H9 (cell line): ENCODE measurements at regions not wholly inside any gene's neighbourhood (a gene's known extent, or its start where the extent isn't known, plus 50 kb on each side); places are given as distances from the start of the nearest gene placed in this dataset.

ENCODE experiments used
- DNase-seq: peaks from one replicate; pipeline ENCODE4 v3.0.0-alpha.2; 2017
- H2AFZ ChIP-seq: one replicate; pipeline ENCODE4 v1.6.1; 2013; ENCODE audit warnings: mild to moderate bottlenecking, low read length, control low read depth, moderate library complexity
- H2AK5ac ChIP-seq: 2 replicates; pipeline ENCODE4 v1.6.1; 2013; ENCODE audit warnings: low read length, control low read depth, mixed read lengths; ENCODE audit not compliant: insufficient read length
- H2BK120ac ChIP-seq: one replicate; pipeline ENCODE4 v1.6.1; 2013; ENCODE audit warnings: low read depth, mild to moderate bottlenecking, low read length, control low read depth, inconsistent platforms; ENCODE audit not compliant: poor library complexity, severe bottlenecking
- H2BK12ac ChIP-seq: 2 replicates; pipeline ENCODE4 v1.6.1; 2013; ENCODE audit warnings: low read length, control low read depth, mixed read lengths, low read depth; ENCODE audit not compliant: insufficient read length
- H2BK15ac ChIP-seq: 2 replicates; pipeline ENCODE4 v1.6.1; 2013; ENCODE audit warnings: low read depth, low read length, control low read depth
- H2BK20ac ChIP-seq: one replicate; pipeline ENCODE4 v1.6.1; 2013; ENCODE audit warnings: low read depth, mild to moderate bottlenecking, low read length, control low read depth, inconsistent platforms; ENCODE audit not compliant: poor library complexity, severe bottlenecking
- H2BK5ac ChIP-seq: 2 replicates; pipeline ENCODE4 v1.6.1; 2013; ENCODE audit warnings: low read length, control low read depth, mixed read lengths; ENCODE audit not compliant: insufficient read length
- H3K14ac ChIP-seq: 2 replicates; pipeline ENCODE4 v1.6.1; 2013; ENCODE audit warnings: low read length, control low read depth; ENCODE audit not compliant: insufficient read depth
- H3K18ac ChIP-seq: 2 replicates; pipeline ENCODE4 v1.6.1; 2013; ENCODE audit warnings: low read depth, mild to moderate bottlenecking, mixed read lengths, low read length, control low read depth; ENCODE audit not compliant: insufficient read length
- H3K23ac ChIP-seq: 2 replicates; pipeline ENCODE4 v1.6.1; 2013; ENCODE audit warnings: low read length, control low read depth, mixed read lengths, low read depth; ENCODE audit not compliant: insufficient read length
- H3K23me2 ChIP-seq: 2 replicates; pipeline ENCODE4 v1.6.1; 2013; ENCODE audit warnings: low read depth, mild to moderate bottlenecking, mixed read lengths, low read length, control low read depth; ENCODE audit not compliant: insufficient read length, poor library complexity, severe bottlenecking
- H3K27ac ChIP-seq: 2 replicates; pipeline ENCODE4 v1.5.1; 2013; ENCODE audit warnings: low read length, control low read depth, mixed read lengths, low read depth; ENCODE audit not compliant: insufficient read length
- H3K27me3 ChIP-seq: 2 replicates; pipeline ENCODE4 v1.6.1; 2013; ENCODE audit warnings: low read length, control low read depth, inconsistent platforms; ENCODE audit not compliant: insufficient read depth
- H3K4ac ChIP-seq: 2 replicates; pipeline ENCODE4 v1.6.1; 2013; ENCODE audit warnings: low read depth, mild to moderate bottlenecking, control low read depth, inconsistent platforms, low read length, moderate library complexity
- H3K4me1 ChIP-seq: 2 replicates; pipeline ENCODE4 v1.6.1; 2013; ENCODE audit warnings: low read length, control low read depth, inconsistent platforms; ENCODE audit not compliant: insufficient read depth
- H3K4me2 ChIP-seq: 2 replicates; pipeline ENCODE4 v1.6.1; 2013; ENCODE audit warnings: low read length, control low read depth, mixed read lengths; ENCODE audit not compliant: insufficient read length, insufficient read depth
- H3K56ac ChIP-seq: 2 replicates; pipeline ENCODE4 v1.6.1; 2013; ENCODE audit warnings: low read depth, mild to moderate bottlenecking, mixed read lengths, low read length, control low read depth; ENCODE audit not compliant: insufficient read length
- H3K79me1 ChIP-seq: 2 replicates; pipeline ENCODE4 v1.6.1; 2013; ENCODE audit warnings: low read depth, mild to moderate bottlenecking, moderate library complexity, low read length, control low read depth, inconsistent platforms; ENCODE audit not compliant: insufficient read depth, poor library complexity, severe bottlenecking
- H3K79me2 ChIP-seq: 2 replicates; pipeline ENCODE4 v1.6.1; 2013; ENCODE audit warnings: low read length, control low read depth, inconsistent platforms; ENCODE audit not compliant: insufficient read depth
- H3K9ac ChIP-seq: 2 replicates; pipeline ENCODE4 v1.6.1; 2013; ENCODE audit warnings: low read length, control low read depth, mixed read lengths; ENCODE audit not compliant: insufficient read length; ENCODE audit errors: extremely low read depth
- H3K9me3 ChIP-seq: one replicate; pipeline ENCODE4 v1.6.1; 2013; ENCODE audit warnings: low read depth, low read length, inconsistent platforms; ENCODE audit not compliant: control insufficient read depth
- H3T11ph ChIP-seq: one replicate; pipeline ENCODE4 v1.6.1; 2013; ENCODE audit warnings: mild to moderate bottlenecking, low read length, control low read depth, inconsistent platforms
- H4K20me1 ChIP-seq: one replicate; pipeline ENCODE4 v1.6.1; 2013; ENCODE audit not compliant: control insufficient read depth, insufficient read length, insufficient read depth
- H4K5ac ChIP-seq: 2 replicates; pipeline ENCODE4 v1.6.1; 2013; ENCODE audit warnings: low read depth, mild to moderate bottlenecking, mixed read lengths, low read length, control low read depth; ENCODE audit not compliant: insufficient read length
- H4K8ac ChIP-seq: replicated peaks from 2 replicates; pipeline ENCODE4 v1.6.1; 2013; ENCODE audit warnings: low read length, control low read depth, mixed read lengths, low read depth; ENCODE audit not compliant: insufficient read length
- H4K91ac ChIP-seq: 2 replicates; pipeline ENCODE4 v1.6.1; 2013; ENCODE audit warnings: low read depth, mild to moderate bottlenecking, moderate library complexity, mixed read lengths, low read length, control low read depth; ENCODE audit not compliant: insufficient read length
- H3K27ac Mint-ChIP-seq, 3 experiments: 2 replicates in 2 of 3; 3 replicates in 1 of 3; pipeline ENCODE4 v1.8.0; 2020 to 2021; ENCODE audit warnings: mixed read lengths in 3 of 3, mild to moderate bottlenecking in 1 of 3, moderate library complexity in 1 of 3
- H3K27me3 Mint-ChIP-seq: 2 replicates; pipeline ENCODE4 v1.8.0; 2021; ENCODE audit warnings: low read depth, mild to moderate bottlenecking, moderate library complexity, mixed read lengths
- H3K36me3 Mint-ChIP-seq, 3 experiments: 2 replicates in 2 of 3; 3 replicates in 1 of 3; pipeline ENCODE4 v1.8.0; 2020 to 2021; ENCODE audit warnings: low read depth in 3 of 3, mixed read lengths in 3 of 3; ENCODE audit not compliant: insufficient read depth in 1 of 3
- H3K4me1 Mint-ChIP-seq, 2 experiments: 2 replicates each; pipeline ENCODE4 v1.8.0; 2020; ENCODE audit warnings: mixed read lengths in 2 of 2
- H3K4me3 Mint-ChIP-seq, 2 experiments: 2 replicates in 1 of 2; 3 replicates in 1 of 2; pipeline ENCODE4 v1.8.0; 2020 to 2021; ENCODE audit warnings: mild to moderate bottlenecking in 2 of 2, mixed read lengths in 2 of 2, moderate library complexity in 1 of 2
- H3K9me3 Mint-ChIP-seq, 2 experiments: 2 replicates in 1 of 2; 3 replicates in 1 of 2; pipeline ENCODE4 v1.8.0; 2020; ENCODE audit warnings: mild to moderate bottlenecking in 2 of 2, mixed read lengths in 2 of 2, moderate library complexity in 1 of 2
- WGBS: extraction: QIAGEN DNeasy Blood & Tissue Kit; methylation state at CpG from one replicate; pipeline ENCODE4 v1.1.7; 2013; ENCODE audit warnings: missing lambda C conversion rate, low lambda C conversion rate, mixed read lengths; ENCODE audit not compliant: insufficient read length; ENCODE audit errors: extremely low coverage; 5-methylcytosine and 5-hydroxymethylcytosine counted together
- TF ChIP-seq, protein P1 (sequence below): fragments of 200-600 bp; sonication (generic); conservative IDR thresholded peaks from 3 replicates; pipeline ENCODE4 v1.8.0; 2021; ENCODE audit warnings: antibody characterized with exemption, mild to moderate bottlenecking

DNA sequence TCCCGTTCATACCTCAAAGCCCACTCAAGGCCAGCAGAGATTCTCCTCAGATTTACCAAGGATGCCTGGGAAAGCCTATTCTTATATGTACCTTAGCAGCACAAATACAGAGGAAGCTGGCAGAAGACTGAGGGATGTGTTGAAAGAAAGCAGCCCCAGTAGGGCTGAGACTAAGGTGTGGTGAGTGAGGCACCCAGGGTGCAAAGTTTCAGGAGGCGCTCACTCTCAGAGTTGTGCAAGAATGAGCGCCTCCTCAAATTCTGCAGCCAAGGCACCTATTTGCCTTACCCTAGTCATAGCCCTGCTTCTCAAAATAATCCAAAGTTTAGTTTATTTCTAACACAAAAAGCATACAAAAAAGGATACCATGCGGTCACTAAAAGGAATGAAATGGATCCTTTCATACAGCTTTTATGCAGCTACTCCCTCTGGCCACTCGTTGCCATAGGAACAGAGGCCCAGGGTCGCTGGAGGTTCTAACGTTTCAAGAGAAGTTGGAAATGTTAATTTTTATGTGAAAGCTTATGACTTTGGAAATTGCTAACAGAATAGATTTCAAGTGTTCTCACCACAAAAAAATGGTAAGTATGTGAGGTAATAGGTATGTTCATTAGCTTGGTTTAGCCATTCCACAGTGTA lies 79.7 kb upstream of the SMIM23 start:
- H3K9me3 ChIP-seq, result no peaks in the 10 kb centered on the region
- no peaks in the 10 kb centered on the region for H3K79me2 ChIP-seq
- peaks cover 6% of the 10 kb centered on the region for H3K27me3 Mint-ChIP-seq
- no peak overlapping the region for H3K4ac ChIP-seq
- H3K56ac ChIP-seq, result no peak overlapping the region
- no peaks in the 10 kb centered on the region for H3K4me1 ChIP-seq
- H3K4me3 Mint-ChIP-seq, result no peak overlapping the region
- no peaks in the 10 kb centered on the region for H4K20me1 ChIP-seq
- H2AFZ ChIP-seq, result no peak overlapping the region
- no peak overlapping the region; a peak in 1 of 7 replicates for H3K27ac Mint-ChIP-seq
- H2BK120ac ChIP-seq, result no peak overlapping the region
- no peak overlapping the region for H3K27ac ChIP-seq
- no peak overlapping the region for H2BK12ac ChIP-seq
- no peak overlapping the region for H2BK15ac ChIP-seq
- no peak overlapping the region for H4K5ac ChIP-seq
- DNase-seq, result peak; percentile 13
- H4K91ac ChIP-seq, result no peak overlapping the region
- no peak overlapping the region for H2BK5ac ChIP-seq
- H3K4me1 Mint-ChIP-seq, result peaks cover 0 to 6% of the 10 kb centered on the region in 2 experiments; a peak in 3 of 4 replicates
- no peak overlapping the region for H3K9ac ChIP-seq
- no peak overlapping the region for H3K18ac ChIP-seq
- H3K36me3 Mint-ChIP-seq, result no peaks in the 10 kb centered on the region
- H3K79me1 ChIP-seq, result no peaks in the 10 kb centered on the region
- no peaks in the 10 kb centered on the region for H3K23me2 ChIP-seq
- H4K8ac ChIP-seq, result no peak overlapping the region
- H3K23ac ChIP-seq, result no peak overlapping the region
- no peak overlapping the region for H3T11ph ChIP-seq
- H3K14ac ChIP-seq, result no peak overlapping the region
- H3K27me3 ChIP-seq, result no peaks in the 10 kb centered on the region
- H2BK20ac ChIP-seq, result no peak overlapping the region
- H3K4me2 ChIP-seq, result no peak overlapping the region
- no peak overlapping the region for H2AK5ac ChIP-seq
- WGBS, result no CpG with 5 or more reads among the region's 7 CpGs
- TF ChIP-seq, protein P1, sequence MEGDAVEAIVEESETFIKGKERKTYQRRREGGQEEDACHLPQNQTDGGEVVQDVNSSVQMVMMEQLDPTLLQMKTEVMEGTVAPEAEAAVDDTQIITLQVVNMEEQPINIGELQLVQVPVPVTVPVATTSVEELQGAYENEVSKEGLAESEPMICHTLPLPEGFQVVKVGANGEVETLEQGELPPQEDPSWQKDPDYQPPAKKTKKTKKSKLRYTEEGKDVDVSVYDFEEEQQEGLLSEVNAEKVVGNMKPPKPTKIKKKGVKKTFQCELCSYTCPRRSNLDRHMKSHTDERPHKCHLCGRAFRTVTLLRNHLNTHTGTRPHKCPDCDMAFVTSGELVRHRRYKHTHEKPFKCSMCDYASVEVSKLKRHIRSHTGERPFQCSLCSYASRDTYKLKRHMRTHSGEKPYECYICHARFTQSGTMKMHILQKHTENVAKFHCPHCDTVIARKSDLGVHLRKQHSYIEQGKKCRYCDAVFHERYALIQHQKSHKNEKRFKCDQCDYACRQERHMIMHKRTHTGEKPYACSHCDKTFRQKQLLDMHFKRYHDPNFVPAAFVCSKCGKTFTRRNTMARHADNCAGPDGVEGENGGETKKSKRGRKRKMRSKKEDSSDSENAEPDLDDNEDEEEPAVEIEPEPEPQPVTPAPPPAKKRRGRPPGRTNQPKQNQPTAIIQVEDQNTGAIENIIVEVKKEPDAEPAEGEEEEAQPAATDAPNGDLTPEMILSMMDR, result no peak
- no peaks in the 10 kb centered on the region for H3K9me3 Mint-ChIP-seq
